ENCODE measurements at regions not wholly inside any gene's neighbourhood (a gene's known extent, or its start where the extent isn't known, plus 50 kb on each side); places are given as distances from the start of the nearest gene placed in this dataset.

DNA sequence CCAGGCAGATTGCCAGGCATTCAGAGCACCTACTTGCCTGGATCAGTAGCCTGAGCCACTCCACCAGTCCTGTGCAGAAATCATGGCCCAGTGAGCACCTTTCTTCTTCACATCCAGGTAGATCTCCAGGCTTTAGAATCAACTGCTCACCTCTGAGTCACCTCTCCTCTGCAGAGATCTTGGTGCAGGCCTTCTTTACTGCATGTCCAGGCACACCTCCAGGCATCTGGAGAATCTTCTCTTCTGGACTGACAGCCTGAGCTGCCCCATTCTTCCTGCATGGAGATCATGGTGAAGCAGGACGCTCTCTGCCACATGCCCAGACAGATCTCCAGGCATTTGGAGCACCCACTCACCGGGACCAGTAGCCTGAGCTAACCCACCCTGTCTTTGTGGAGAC lies 894.5 kb upstream of the MBL2 start:
- Histone ChIP-seq H3K79me1 (ENCODE audit: insufficient read depth, low read depth, low read length, poor library complexity, severe bottlenecking) (no peaks in the 10 kb centered on the region), H3T11ph (ENCODE audit: low read length) (no peak overlapping the region), H2BK120ac (ENCODE audit: low read depth, low read length, poor library complexity, severe bottlenecking) (no peak overlapping the region)

More for the DNA sequence above, 894.5 kb upstream of the MBL2 start:
- Histone ChIP-seq H2BK12ac (ENCODE audit: insufficient read length, low read depth, low read length) (no peak overlapping the region), H2BK15ac (ENCODE audit: low read depth, low read length) (no peak overlapping the region), H3K23ac (ENCODE audit: insufficient read length, low read depth, low read length) (no peak overlapping the region), H3K4me2 (ENCODE audit: insufficient read depth, insufficient read length, low read length) (no peak overlapping the region), H4K20me1 (ENCODE audit: control insufficient read depth, insufficient read depth, insufficient read length) (no peaks in the 10 kb centered on the region), H2AK5ac (ENCODE audit: insufficient read length, low read length) (no peak overlapping the region), H3K23me2 (ENCODE audit: insufficient read length, low read depth, low read length, poor library complexity, severe bottlenecking) (no peaks in the 10 kb centered on the region), H3K9ac (ENCODE audit: extremely low read depth, insufficient read length, low read length) (no peak overlapping the region), H3K27ac (ENCODE audit: insufficient read length, low read depth, low read length) (no peak overlapping the region), H4K5ac (ENCODE audit: insufficient read length, low read depth, low read length) (no peak overlapping the region), H4K91ac (ENCODE audit: insufficient read length, low read depth, low read length) (no peak overlapping the region), H3K9me3 (ENCODE audit: control insufficient read depth, low read depth, low read length) (peaks cover 10% of the 10 kb centered on the region), H3K4me1 (ENCODE audit: insufficient read depth, low read length) (no peaks in the 10 kb centered on the region), H2BK5ac (ENCODE audit: insufficient read length, low read length) (no peak overlapping the region), H2AFZ (ENCODE audit: low read length) (no peak overlapping the region), H3K4ac (ENCODE audit: low read depth, low read length) (no peak overlapping the region), H3K14ac (ENCODE audit: insufficient read depth, low read length) (no peak overlapping the region), H2BK20ac (ENCODE audit: low read depth, low read length, poor library complexity, severe bottlenecking) (no peak overlapping the region), H3K56ac (ENCODE audit: insufficient read length, low read depth, low read length) (no peak overlapping the region), H3K79me2 (ENCODE audit: insufficient read depth, low read length) (no peaks in the 10 kb centered on the region), H3K18ac (ENCODE audit: insufficient read length, low read depth, low read length) (no peak overlapping the region), H3K27me3 (ENCODE audit: insufficient read depth, low read length) (no peaks in the 10 kb centered on the region), H4K8ac (replicated peaks; ENCODE audit: insufficient read length, low read depth, low read length) (no peak overlapping the region)
- Mint-ChIP-seq H3K4me3 (no peak overlapping the region), H3K27ac (no peak overlapping the region), H3K36me3 (ENCODE audit: insufficient read depth in 1 of 3, low read depth in 3 of 3) (peaks cover 7 to 45% (median 29%) of the 10 kb centered on the region in 3 experiments; a peak in 6 of 7 replicates), H3K9me3 (peaks cover 34 to 43% of the 10 kb centered on the region in 2 experiments), H3K4me1 (peaks cover 4 to 11% of the 10 kb centered on the region in 2 experiments; a peak in 3 of 4 replicates), H3K27me3 (ENCODE audit: low read depth) (no peaks in the 10 kb centered on the region)
- no CpG with 5 or more reads among the region's 2 CpGs for WGBS (ENCODE audit: extremely low coverage, insufficient read length, low lambda C conversion rate)
- TF ChIP-seq, protein P1, sequence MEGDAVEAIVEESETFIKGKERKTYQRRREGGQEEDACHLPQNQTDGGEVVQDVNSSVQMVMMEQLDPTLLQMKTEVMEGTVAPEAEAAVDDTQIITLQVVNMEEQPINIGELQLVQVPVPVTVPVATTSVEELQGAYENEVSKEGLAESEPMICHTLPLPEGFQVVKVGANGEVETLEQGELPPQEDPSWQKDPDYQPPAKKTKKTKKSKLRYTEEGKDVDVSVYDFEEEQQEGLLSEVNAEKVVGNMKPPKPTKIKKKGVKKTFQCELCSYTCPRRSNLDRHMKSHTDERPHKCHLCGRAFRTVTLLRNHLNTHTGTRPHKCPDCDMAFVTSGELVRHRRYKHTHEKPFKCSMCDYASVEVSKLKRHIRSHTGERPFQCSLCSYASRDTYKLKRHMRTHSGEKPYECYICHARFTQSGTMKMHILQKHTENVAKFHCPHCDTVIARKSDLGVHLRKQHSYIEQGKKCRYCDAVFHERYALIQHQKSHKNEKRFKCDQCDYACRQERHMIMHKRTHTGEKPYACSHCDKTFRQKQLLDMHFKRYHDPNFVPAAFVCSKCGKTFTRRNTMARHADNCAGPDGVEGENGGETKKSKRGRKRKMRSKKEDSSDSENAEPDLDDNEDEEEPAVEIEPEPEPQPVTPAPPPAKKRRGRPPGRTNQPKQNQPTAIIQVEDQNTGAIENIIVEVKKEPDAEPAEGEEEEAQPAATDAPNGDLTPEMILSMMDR (conservative IDR thresholded peaks at IDR 0.05): no peak
- DNase-seq: no peak
